K562 (cell line): ENCODE measurements at regions not wholly inside any gene's neighbourhood (a gene's known extent, or its start where the extent isn't known, plus 50 kb on each side); places are given as distances from the start of the nearest gene placed in this dataset.

Experiments
- CBX2 ChIP-seq: fragments of 200-600 bp; sonication (generic); IDR thresholded peaks from one replicate; pipeline ENCODE4 v1.6.1; 2012; ENCODE audit warnings: mild to moderate bottlenecking, low read length, inconsistent platforms; ENCODE audit not compliant: insufficient read depth, poor library complexity, severe bottlenecking
- CHD7 ChIP-seq: fragments of 200-600 bp; sonication (generic); IDR thresholded peaks from one replicate; pipeline ENCODE4 v1.6.1; 2012; ENCODE audit warnings: mild to moderate bottlenecking, low read depth, low read length, inconsistent platforms
- CTCF ChIP-seq, 3 experiments: IDR thresholded peaks in 2 of 3; conservative IDR thresholded peaks in 1 of 3; 2 replicates each; pipeline ENCODE4 v1.5.1; 2011 to 2012; ENCODE audit warnings: low read length in 3 of 3, mild to moderate bottlenecking in 3 of 3, control low read depth in 2 of 3, improper control_type of control experiment in 1 of 3, inconsistent platforms in 1 of 3, low read depth in 1 of 3, mixed read lengths in 1 of 3, moderate library complexity in 1 of 3; ENCODE audit not compliant: insufficient read depth in 2 of 3
- MCM5 ChIP-seq: fragments of 450-650 bp; IDR thresholded peaks from 2 replicates; pipeline ENCODE4 v1.6.1; 2016; ENCODE audit warnings: low read depth

DNA sequence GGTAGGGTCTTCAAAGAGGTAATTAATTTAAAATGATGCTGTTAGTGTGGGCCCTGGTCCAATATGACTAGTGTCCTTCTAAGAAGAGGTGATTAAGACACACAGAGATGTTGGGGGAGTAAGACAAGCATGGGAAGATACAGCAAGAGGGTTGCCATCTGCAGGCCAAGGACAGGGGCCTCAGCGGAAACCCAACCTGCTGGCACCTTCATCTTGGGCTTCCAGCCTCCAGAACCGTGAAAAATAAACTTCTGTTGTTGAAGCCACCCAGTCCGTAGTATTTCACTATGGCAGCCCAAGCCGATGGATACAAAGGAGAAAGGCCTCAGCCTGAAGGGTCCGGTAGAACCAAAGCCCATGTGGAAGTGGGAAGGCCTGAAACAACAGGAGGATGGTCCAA, 161.7 kb upstream of the UBE2E1 start:
- TF ChIP-seq CTCF (IDR thresholded peaks at IDR 0.05 in 2 of 3, conservative IDR thresholded peaks at IDR 0.05 in 1 of 3; ENCODE audit: insufficient read depth in 2 of 3, low read depth in 1 of 3, low read length in 3 of 3) = no peak
- no peak for TF ChIP-seq CBX2
- no peak for TF ChIP-seq CHD7
- no peak for TF ChIP-seq MCM5
